D721Med (cell line): ENCODE measurements at regions not wholly inside any gene's neighbourhood (a gene's known extent, or its start where the extent isn't known, plus 50 kb on each side); places are given as distances from the start of the nearest gene placed in this dataset.

Experiments used
- DNase-seq: peaks from one replicate; pipeline ENCODE4 v3.0.0; 2011; ENCODE audit warnings: low spot score; ENCODE audit not compliant: insufficient read length
- FAIRE-seq: peaks from 2 replicates; lab custom pipeline; 2011; peaks lifted over from hg19 to GRCh38; lab: Jason Lieb, UNC
- TF ChIP-seq, protein P1 (sequence below): IDR thresholded peaks from 2 replicates; pipeline ENCODE4 v1.5.1; 2012; ENCODE audit warnings: mild to moderate bottlenecking, control low read depth; ENCODE audit not compliant: insufficient read depth; ENCODE audit errors: missing control alignments

- TF ChIP-seq, protein P1, sequence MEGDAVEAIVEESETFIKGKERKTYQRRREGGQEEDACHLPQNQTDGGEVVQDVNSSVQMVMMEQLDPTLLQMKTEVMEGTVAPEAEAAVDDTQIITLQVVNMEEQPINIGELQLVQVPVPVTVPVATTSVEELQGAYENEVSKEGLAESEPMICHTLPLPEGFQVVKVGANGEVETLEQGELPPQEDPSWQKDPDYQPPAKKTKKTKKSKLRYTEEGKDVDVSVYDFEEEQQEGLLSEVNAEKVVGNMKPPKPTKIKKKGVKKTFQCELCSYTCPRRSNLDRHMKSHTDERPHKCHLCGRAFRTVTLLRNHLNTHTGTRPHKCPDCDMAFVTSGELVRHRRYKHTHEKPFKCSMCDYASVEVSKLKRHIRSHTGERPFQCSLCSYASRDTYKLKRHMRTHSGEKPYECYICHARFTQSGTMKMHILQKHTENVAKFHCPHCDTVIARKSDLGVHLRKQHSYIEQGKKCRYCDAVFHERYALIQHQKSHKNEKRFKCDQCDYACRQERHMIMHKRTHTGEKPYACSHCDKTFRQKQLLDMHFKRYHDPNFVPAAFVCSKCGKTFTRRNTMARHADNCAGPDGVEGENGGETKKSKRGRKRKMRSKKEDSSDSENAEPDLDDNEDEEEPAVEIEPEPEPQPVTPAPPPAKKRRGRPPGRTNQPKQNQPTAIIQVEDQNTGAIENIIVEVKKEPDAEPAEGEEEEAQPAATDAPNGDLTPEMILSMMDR = no peak
- DNase-seq (no peak), FAIRE-seq (peak; percentile 6)
These were observed 986.3 kb upstream of the CELF4 start for GRCh38 chr18:38551881-38552280.

DNA sequence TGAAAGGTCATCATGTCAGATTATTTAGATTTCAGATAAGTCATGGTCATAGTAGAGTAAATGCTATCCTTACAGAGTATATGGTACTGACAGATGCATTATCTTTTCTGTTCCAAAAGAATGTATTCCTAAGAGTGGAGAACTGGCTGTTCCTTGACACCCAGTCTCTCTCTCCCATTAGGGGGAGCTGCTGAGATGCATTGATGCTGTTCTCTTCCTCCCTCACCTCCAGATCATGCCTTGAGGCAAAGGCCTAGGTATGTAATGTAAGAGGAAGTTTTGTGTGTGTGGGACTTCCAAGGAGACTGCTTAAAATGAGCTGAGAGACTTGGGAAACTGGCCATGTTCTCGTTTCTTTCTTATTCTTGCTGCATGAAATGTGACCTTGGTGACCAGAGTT lies 979.5 kb upstream of the CELF4 start:
- TF ChIP-seq, protein P1 = peak; percentile 12
- DNase-seq = no peak
- peak; percentile 93 for FAIRE-seq

DNA sequence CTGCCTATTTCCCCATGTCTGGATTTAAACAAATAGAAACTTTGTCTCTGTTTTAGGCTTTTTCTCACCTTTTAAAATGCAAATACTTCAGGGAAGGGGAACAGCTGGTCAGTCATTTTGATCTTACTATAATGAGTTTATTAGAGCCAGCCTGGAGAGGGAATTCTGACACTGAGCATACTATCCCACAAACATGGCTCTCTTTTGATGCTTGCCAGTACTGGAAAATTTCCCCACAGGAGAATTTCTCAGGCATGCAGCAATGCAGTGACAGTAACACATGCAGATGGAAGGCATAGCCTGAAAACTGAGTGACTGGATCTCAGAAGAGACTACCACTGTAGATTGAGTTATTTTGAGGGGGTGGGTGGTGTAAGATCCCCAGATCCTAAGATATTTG lies 974.3 kb upstream of the CELF4 start:
- no peak for DNase-seq
- TF ChIP-seq, protein P1 = no peak
- FAIRE-seq = peak; percentile 41

DNA sequence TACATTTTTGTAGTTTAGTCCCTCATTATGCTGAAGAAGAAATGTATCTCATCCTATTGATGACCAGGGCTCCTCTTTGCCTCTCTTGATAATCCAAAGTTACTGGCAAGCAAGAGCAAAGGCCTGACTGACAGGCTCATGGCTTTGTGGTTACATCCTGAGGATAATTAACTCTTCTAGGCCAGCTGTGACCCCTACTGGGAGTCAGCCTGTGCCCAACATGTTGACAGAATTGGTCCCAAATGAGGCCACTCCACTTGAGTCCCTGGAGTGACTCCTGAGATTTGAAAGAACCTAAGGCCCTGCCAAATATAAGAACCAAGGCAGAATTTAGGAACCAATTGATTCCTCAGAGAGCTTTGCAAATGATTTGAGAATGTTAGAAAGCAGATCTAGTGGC lies 973.8 kb upstream of the CELF4 start:
- FAIRE-seq = peak; percentile 89
- no peak for DNase-seq
- TF ChIP-seq, protein P1 = no peak

GRCh38 chr18:38534073-38534472 lies 968.5 kb upstream of the CELF4 start:
- DNase-seq (no peak), FAIRE-seq (no peak)
- TF ChIP-seq, protein P1 = no peak

- FAIRE-seq = peak; percentile 68
- TF ChIP-seq, protein P1 = no peak
- no peak for DNase-seq
These were observed 961.3 kb upstream of the CELF4 start for GRCh38 chr18:38526922-38527321.

DNA sequence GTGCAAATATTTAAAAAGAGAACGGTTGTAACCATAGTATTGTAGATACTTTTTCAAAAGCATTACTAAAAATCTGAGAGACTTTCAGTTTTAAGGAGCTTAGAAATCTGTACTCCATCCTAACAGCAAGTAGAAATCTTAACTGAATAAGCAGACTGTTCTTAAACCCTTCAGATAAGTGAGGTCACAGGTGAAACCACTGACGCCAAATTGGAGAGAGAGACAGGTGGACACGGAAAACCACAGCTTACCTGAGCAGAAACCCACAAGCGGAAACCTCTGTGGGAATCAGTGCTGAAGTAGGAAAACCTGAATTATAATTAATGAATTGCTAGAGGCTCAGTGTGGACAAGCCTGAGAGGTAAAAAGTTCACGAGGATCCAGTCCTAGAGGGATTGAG lies 959.4 kb upstream of the CELF4 start:
- DNase-seq (no peak), FAIRE-seq (no peak)
- TF ChIP-seq, protein P1 = no peak
